H1 (cell line): ENCODE measurements at regions not wholly inside any gene's neighbourhood (a gene's known extent, or its start where the extent isn't known, plus 50 kb on each side); places are given as distances from the start of the nearest gene placed in this dataset.

ENCODE experiments used
- CTBP2 ChIP-seq: IDR thresholded peaks from 2 replicates; pipeline ENCODE4 v1.7.0; 2011; ENCODE audit warnings: borderline replicate concordance, mild to moderate bottlenecking, moderate library complexity, mixed read lengths, low read length; ENCODE audit not compliant: insufficient read depth, insufficient read length

DNA sequence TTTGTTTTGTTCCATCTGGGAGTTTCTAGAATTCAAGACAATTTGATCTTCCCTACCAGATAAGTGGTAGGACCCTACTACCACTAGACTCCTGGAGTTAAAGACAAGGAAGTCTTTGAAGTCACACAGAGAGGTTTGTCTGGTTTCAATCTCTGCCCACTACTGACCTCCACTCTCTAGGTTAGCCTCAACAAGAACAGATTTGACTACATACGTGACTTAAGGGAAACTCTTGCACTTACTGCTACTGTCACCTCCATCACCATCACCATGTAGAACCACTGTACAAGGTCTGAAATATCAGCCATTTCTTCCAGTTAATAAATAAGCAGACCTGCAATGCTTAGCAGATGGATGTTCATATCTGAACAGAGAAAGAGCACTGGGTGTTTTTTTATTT is 148.3 kb upstream of the ARHGEF26 start (continued):
- TF ChIP-seq CTBP2, result no peak
